Neural cell (in vitro differentiated cells): ENCODE measurements at regions not wholly inside any gene's neighbourhood (a gene's known extent, or its start where the extent isn't known, plus 50 kb on each side); places are given as distances from the start of the nearest gene placed in this dataset.

Source experiments
- H2AFZ ChIP-seq: fragments of 200-600, 300-800 bp; sonication (generic), shearing (Covaris generic); 2 replicates; pipeline ENCODE4 v1.6.0; 2014; ENCODE audit warnings: low read depth, mild to moderate bottlenecking, antibody characterized with exemption, low read length, moderate library complexity
- H3F3A ChIP-seq: fragments of 200-600 bp; shearing (Covaris generic); 2 replicates; pipeline ENCODE4 v1.6.1; 2016; ENCODE audit warnings: mild to moderate bottlenecking, moderate library complexity, mixed read lengths, antibody characterized with exemption, low read length; ENCODE audit not compliant: insufficient read depth, poor library complexity, severe bottlenecking
- H3K27ac ChIP-seq: fragments of 200-600, 300-800 bp; sonication (generic), shearing (Covaris generic); 2 replicates; pipeline ENCODE4 v1.5.1; 2014; ENCODE audit warnings: mild to moderate bottlenecking, low read length, moderate library complexity
- H3K27me3 ChIP-seq: fragments of 300-800, 200-600 bp; sonication (generic), shearing (Covaris generic); 2 replicates; pipeline ENCODE4 v1.6.0; 2014; ENCODE audit warnings: mild to moderate bottlenecking, low read depth, low read length, moderate library complexity; ENCODE audit not compliant: insufficient read depth
- H3K36me3 ChIP-seq: fragments of 300-800, 200-600 bp; sonication (generic), shearing (Covaris generic); 2 replicates; pipeline ENCODE4 v1.5.1; 2014; ENCODE audit warnings: mild to moderate bottlenecking, antibody characterized with exemption, low read length, moderate library complexity; ENCODE audit not compliant: insufficient read depth
- H3K4me2 ChIP-seq: fragments of 300-800, 200-600 bp; sonication (generic), shearing (Covaris generic); 2 replicates; pipeline ENCODE4 v1.6.0; 2014; ENCODE audit warnings: mild to moderate bottlenecking, low read length
- H3K4me3 ChIP-seq: fragments of 300-800, 200-600 bp; sonication (generic), shearing (Covaris generic); 2 replicates; pipeline ENCODE4 v1.5.1; 2014; ENCODE audit warnings: mild to moderate bottlenecking, low read length, moderate library complexity
- H3K79me2 ChIP-seq: fragments of 200-600 bp; shearing (Covaris generic); replicated peaks from 2 replicates; pipeline ENCODE4 v1.6.0; 2014; ENCODE audit warnings: mild to moderate bottlenecking, low read length, moderate library complexity; ENCODE audit not compliant: insufficient read depth
- H3K9ac ChIP-seq: fragments of 300-800, 200-600 bp; sonication (generic), shearing (Covaris generic); 2 replicates; pipeline ENCODE4 v1.6.1; 2016; ENCODE audit warnings: mild to moderate bottlenecking, low read length, mixed read lengths
- H3K9me2 ChIP-seq: fragments of 200-600 bp; shearing (Covaris generic); 2 replicates; pipeline ENCODE4 v1.6.1; 2016; ENCODE audit warnings: mild to moderate bottlenecking, low read length, mixed read lengths; ENCODE audit not compliant: insufficient read depth
- H3K9me3 ChIP-seq: fragments of 200-600, 300-800 bp; sonication (generic), shearing (Covaris generic); 2 replicates; pipeline ENCODE4 v1.6.1; 2016; ENCODE audit warnings: mild to moderate bottlenecking, mixed run types, low read length, moderate library complexity, mixed read lengths
- H4K20me1 ChIP-seq: fragments of 200-600 bp; shearing (Covaris generic); 2 replicates; pipeline ENCODE4 v1.6.1; 2016; ENCODE audit warnings: mild to moderate bottlenecking, mixed run types; ENCODE audit not compliant: insufficient read depth
- CTCF ChIP-seq: fragments of 450-650 bp; IDR thresholded peaks from 2 replicates; pipeline ENCODE4 v1.5.1; 2014; ENCODE audit warnings: antibody characterized with exemption, mild to moderate bottlenecking, moderate library complexity; ENCODE audit not compliant: poor library complexity, severe bottlenecking
- EP300 ChIP-seq: fragments of 450-650 bp; conservative IDR thresholded peaks from 2 replicates; pipeline ENCODE4 v1.6.1; 2014; ENCODE audit warnings: antibody characterized with exemption, mild to moderate bottlenecking, moderate library complexity; ENCODE audit not compliant: poor library complexity, severe bottlenecking
- EZH2 ChIP-seq: fragments of 200-600, 300-800 bp; shearing (Covaris generic), sonication (generic); IDR thresholded peaks from 2 replicates; pipeline ENCODE4 v1.6.1; 2014; ENCODE audit warnings: antibody characterized with exemption, low read length, borderline replicate concordance, mild to moderate bottlenecking; ENCODE audit not compliant: insufficient read depth, poor library complexity, severe bottlenecking
- MXI1 ChIP-seq: fragments of 450-650 bp; conservative IDR thresholded peaks from 2 replicates; pipeline ENCODE4 v1.6.1; 2014; ENCODE audit warnings: antibody characterized with exemption, mild to moderate bottlenecking; ENCODE audit not compliant: poor library complexity, severe bottlenecking
- POLR2AphosphoS5 ChIP-seq: IDR thresholded peaks from 2 replicates; pipeline ENCODE4 v1.6.1; 2012
- RAD21 ChIP-seq: fragments of 450-650 bp; conservative IDR thresholded peaks from 2 replicates; pipeline ENCODE4 v1.6.1; 2014; ENCODE audit warnings: antibody characterized with exemption, mild to moderate bottlenecking, moderate library complexity
- SMC3 ChIP-seq: fragments of 450-650 bp; conservative IDR thresholded peaks from 2 replicates; pipeline ENCODE4 v1.6.1; 2014; ENCODE audit warnings: antibody characterized with exemption, mild to moderate bottlenecking, moderate library complexity; ENCODE audit not compliant: poor library complexity
- TAF1 ChIP-seq: IDR thresholded peaks from 2 replicates; pipeline ENCODE4 v1.6.1; 2012; ENCODE audit warnings: low read depth
- TF ChIP-seq, protein P1 (sequence below): IDR thresholded peaks from 2 replicates; pipeline ENCODE4 v1.6.1; 2012; ENCODE audit warnings: borderline replicate concordance

GRCh38 chr7:81209059-81209458 lies 290.2 kb upstream of the SEMA3C start:
- Histone ChIP-seq H2AFZ (no peak overlapping the region), H3F3A (no peaks in the 10 kb centered on the region), H3K9ac (no peak overlapping the region), H3K9me2 (no peaks in the 10 kb centered on the region), H3K36me3 (no peaks in the 10 kb centered on the region), H4K20me1 (no peaks in the 10 kb centered on the region), H3K27ac (peak overlapping the region; percentile 82), H3K79me2 (no peaks in the 10 kb centered on the region), H3K27me3 (no peaks in the 10 kb centered on the region), H3K4me3 (no peak overlapping the region), H3K9me3 (no peaks in the 10 kb centered on the region), H3K4me2 (no peak overlapping the region)
- TF ChIP-seq EP300 (no peak), RAD21 (no peak), CTCF (no peak), POLR2AphosphoS5 (no peak), SMC3 (no peak)
- TF ChIP-seq, protein P1, sequence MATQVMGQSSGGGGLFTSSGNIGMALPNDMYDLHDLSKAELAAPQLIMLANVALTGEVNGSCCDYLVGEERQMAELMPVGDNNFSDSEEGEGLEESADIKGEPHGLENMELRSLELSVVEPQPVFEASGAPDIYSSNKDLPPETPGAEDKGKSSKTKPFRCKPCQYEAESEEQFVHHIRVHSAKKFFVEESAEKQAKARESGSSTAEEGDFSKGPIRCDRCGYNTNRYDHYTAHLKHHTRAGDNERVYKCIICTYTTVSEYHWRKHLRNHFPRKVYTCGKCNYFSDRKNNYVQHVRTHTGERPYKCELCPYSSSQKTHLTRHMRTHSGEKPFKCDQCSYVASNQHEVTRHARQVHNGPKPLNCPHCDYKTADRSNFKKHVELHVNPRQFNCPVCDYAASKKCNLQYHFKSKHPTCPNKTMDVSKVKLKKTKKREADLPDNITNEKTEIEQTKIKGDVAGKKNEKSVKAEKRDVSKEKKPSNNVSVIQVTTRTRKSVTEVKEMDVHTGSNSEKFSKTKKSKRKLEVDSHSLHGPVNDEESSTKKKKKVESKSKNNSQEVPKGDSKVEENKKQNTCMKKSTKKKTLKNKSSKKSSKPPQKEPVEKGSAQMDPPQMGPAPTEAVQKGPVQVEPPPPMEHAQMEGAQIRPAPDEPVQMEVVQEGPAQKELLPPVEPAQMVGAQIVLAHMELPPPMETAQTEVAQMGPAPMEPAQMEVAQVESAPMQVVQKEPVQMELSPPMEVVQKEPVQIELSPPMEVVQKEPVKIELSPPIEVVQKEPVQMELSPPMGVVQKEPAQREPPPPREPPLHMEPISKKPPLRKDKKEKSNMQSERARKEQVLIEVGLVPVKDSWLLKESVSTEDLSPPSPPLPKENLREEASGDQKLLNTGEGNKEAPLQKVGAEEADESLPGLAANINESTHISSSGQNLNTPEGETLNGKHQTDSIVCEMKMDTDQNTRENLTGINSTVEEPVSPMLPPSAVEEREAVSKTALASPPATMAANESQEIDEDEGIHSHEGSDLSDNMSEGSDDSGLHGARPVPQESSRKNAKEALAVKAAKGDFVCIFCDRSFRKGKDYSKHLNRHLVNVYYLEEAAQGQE = no peak

- H3K9ac ChIP-seq = no peak overlapping the region
- H3K4me2 ChIP-seq = no peak overlapping the region
- TF ChIP-seq MXI1 (no peak), TAF1 (no peak), CTCF (no peak), RAD21 (no peak), POLR2AphosphoS5 (no peak), EZH2 (no peak), SMC3 (no peak), EP300 (no peak)
- TF ChIP-seq, protein P1 = no peak
- no peaks in the 10 kb centered on the region for H3K9me2 ChIP-seq
- H3K79me2 ChIP-seq = no peaks in the 10 kb centered on the region
- no peak overlapping the region for H3K4me3 ChIP-seq
- peak overlapping the region; percentile 73 for H3K27ac ChIP-seq
- no peaks in the 10 kb centered on the region for H4K20me1 ChIP-seq
- H3F3A ChIP-seq = no peaks in the 10 kb centered on the region
- H3K36me3 ChIP-seq = no peaks in the 10 kb centered on the region
- H2AFZ ChIP-seq = no peak overlapping the region
- no peaks in the 10 kb centered on the region for H3K9me3 ChIP-seq
- H3K27me3 ChIP-seq = no peaks in the 10 kb centered on the region
Observed at GRCh38 chr7:81207801-81208200, 288.9 kb upstream of the SEMA3C start.
